HEK293T (cell line): ENCODE measurements at regions not wholly inside any gene's neighbourhood (a gene's known extent, or its start where the extent isn't known, plus 50 kb on each side); places are given as distances from the start of the nearest gene placed in this dataset.

ENCODE experiments used
- CTCF ChIA-PET: fragments of 350-600 bp; formaldehyde crosslinking; extraction: SDS; loops from one replicate; lab custom pipeline; 2021; ENCODE audit warnings: antibody characterized with exemption, inconsistent platforms; lab: Yijun Ruan, JAX
- POLR2A ChIA-PET: fragments of 350-600 bp; formaldehyde crosslinking; extraction: SDS; loops from one replicate; lab custom pipeline; 2020; ENCODE audit warnings: antibody characterized with exemption, inconsistent platforms; lab: Yijun Ruan, JAX
- DNase-seq: peaks from one replicate; pipeline ENCODE4 v3.0.0; 2012; ENCODE audit warnings: mixed read lengths; ENCODE audit errors: extremely low spot score
- ARNT ChIP-seq: fragments of 450-650 bp; IDR thresholded peaks from 2 replicates; pipeline ENCODE4 v1.6.1; 2017; ENCODE audit warnings: mild to moderate bottlenecking
- BHLHE40 ChIP-seq: fragments of 450-650 bp; IDR thresholded peaks from 2 replicates; pipeline ENCODE4 v1.6.1; 2016; ENCODE audit warnings: mild to moderate bottlenecking, moderate library complexity, borderline replicate concordance
- CTBP1 ChIP-seq: fragments of 450-650 bp; IDR thresholded peaks from 2 replicates; pipeline ENCODE4 v1.6.1; 2016; ENCODE audit warnings: borderline replicate concordance
- ELF4 ChIP-seq: fragments of 450-650 bp; IDR thresholded peaks from 2 replicates; pipeline ENCODE4 v1.6.1; 2017; ENCODE audit warnings: antibody characterized with exemption
- FOXA1 ChIP-seq: fragments of 450-650 bp; IDR thresholded peaks from 2 replicates; pipeline ENCODE4 v1.6.1; 2016; ENCODE audit warnings: mild to moderate bottlenecking
- FOXK2 ChIP-seq: fragments of 450-650 bp; IDR thresholded peaks from 2 replicates; pipeline ENCODE4 v1.6.1; 2016; ENCODE audit warnings: mild to moderate bottlenecking
- FOXM1 ChIP-seq: fragments of 450-650 bp; IDR thresholded peaks from 2 replicates; pipeline ENCODE4 v1.6.1; 2017; ENCODE audit warnings: mild to moderate bottlenecking, borderline replicate concordance
- HDGF ChIP-seq: fragments of 450-650 bp; IDR thresholded peaks from 2 replicates; pipeline ENCODE4 v1.6.1; 2017; ENCODE audit warnings: antibody characterized with exemption, borderline replicate concordance
- L3MBTL2 ChIP-seq: fragments of 450-650 bp; conservative IDR thresholded peaks from 2 replicates; pipeline ENCODE4 v1.6.1; 2016; ENCODE audit warnings: mild to moderate bottlenecking
- LEF1 ChIP-seq: fragments of 450-650 bp; IDR thresholded peaks from 2 replicates; pipeline ENCODE4 v1.6.1; 2017; ENCODE audit warnings: mild to moderate bottlenecking, borderline replicate concordance
- NFRKB ChIP-seq: fragments of 450-650 bp; IDR thresholded peaks from 2 replicates; pipeline ENCODE4 v1.6.1; 2016; ENCODE audit warnings: mild to moderate bottlenecking, moderate library complexity
- SP1 ChIP-seq: fragments of 450-650 bp; IDR thresholded peaks from 2 replicates; pipeline ENCODE4 v1.6.1; 2017
- SUZ12 ChIP-seq: fragments of 450-650 bp; IDR thresholded peaks from 2 replicates; pipeline ENCODE4 v1.6.1; 2016; ENCODE audit warnings: mild to moderate bottlenecking
- TARDBP ChIP-seq: fragments of 450-650 bp; IDR thresholded peaks from 2 replicates; pipeline ENCODE4 v1.6.1; 2016
- ZNF384 ChIP-seq: fragments of 450-650 bp; IDR thresholded peaks from 2 replicates; pipeline ENCODE4 v1.6.1; 2016
- TF ChIP-seq, protein P1 (sequence below): fragments of 450-650 bp; IDR thresholded peaks from 2 replicates; pipeline ENCODE4 v1.6.1; 2016

DNA sequence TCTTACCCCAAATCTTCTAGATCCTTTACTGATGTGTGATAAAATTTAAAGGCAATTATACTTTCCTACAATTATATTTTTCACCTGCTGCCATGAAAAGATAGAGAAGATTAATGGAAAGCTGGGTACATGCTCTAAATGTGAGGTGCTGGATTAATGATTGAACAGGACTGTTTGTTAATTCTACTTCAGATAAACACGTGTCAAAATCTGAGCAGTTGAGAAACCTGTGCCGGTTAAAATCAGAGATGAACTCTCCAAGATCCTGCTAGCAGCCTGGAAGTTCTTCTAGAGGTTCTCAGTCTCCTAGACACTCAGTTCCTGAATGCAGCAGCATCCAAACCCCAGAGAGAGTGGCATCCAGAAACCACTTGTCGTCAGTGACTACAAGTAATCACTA, 69.2 kb downstream of the INHBA start:
- ChIA-PET CTCF (no interaction called here), POLR2A (no interaction called here)
- no peak for DNase-seq
- TF ChIP-seq ZNF384 (no peak), FOXM1 (no peak), NFRKB (no peak), HDGF (no peak), CTBP1 (no peak), FOXK2 (no peak), FOXA1 (no peak), SUZ12 (no peak), L3MBTL2 (no peak), ELF4 (no peak), LEF1 (no peak), ARNT (no peak), BHLHE40 (no peak), SP1 (no peak), TARDBP (no peak)
- TF ChIP-seq, protein P1, sequence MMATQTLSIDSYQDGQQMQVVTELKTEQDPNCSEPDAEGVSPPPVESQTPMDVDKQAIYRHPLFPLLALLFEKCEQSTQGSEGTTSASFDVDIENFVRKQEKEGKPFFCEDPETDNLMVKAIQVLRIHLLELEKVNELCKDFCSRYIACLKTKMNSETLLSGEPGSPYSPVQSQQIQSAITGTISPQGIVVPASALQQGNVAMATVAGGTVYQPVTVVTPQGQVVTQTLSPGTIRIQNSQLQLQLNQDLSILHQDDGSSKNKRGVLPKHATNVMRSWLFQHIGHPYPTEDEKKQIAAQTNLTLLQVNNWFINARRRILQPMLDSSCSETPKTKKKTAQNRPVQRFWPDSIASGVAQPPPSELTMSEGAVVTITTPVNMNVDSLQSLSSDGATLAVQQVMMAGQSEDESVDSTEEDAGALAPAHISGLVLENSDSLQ: no peak

DNA sequence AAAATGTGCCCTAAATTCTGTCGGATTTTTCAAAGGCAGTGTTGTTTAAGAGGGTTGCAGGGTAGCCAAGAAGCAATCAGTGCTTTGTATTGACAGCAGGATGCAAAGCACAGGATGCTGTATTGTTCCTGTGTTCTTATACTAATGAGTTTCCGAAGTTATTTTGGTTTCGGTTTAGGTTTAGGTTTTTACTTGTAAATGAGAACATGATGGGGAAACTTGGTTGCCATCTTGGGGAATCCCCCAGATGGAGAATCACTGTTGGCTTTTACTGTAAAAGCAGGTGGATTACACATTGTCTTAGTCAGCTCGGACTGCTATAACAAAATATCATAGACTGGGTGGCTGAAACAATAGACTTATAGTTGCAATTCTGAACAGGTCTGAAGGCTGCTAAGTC, 72.1 kb downstream of the INHBA start:
- TF ChIP-seq CTBP1: no peak
- TF ChIP-seq FOXA1: no peak
- TF ChIP-seq ZNF384: no peak
- TF ChIP-seq, protein P1: no peak
- TF ChIP-seq TARDBP: no peak
- TF ChIP-seq ELF4: no peak
- no peak for TF ChIP-seq LEF1
- no peak for TF ChIP-seq FOXK2
- TF ChIP-seq SP1: no peak
- no peak for TF ChIP-seq NFRKB
- TF ChIP-seq L3MBTL2: no peak
- TF ChIP-seq ARNT: no peak
- no peak for TF ChIP-seq BHLHE40
- TF ChIP-seq SUZ12: no peak
- DNase-seq: no peak
- CTCF ChIA-PET: no interaction called here
- POLR2A ChIA-PET: no interaction called here

DNA sequence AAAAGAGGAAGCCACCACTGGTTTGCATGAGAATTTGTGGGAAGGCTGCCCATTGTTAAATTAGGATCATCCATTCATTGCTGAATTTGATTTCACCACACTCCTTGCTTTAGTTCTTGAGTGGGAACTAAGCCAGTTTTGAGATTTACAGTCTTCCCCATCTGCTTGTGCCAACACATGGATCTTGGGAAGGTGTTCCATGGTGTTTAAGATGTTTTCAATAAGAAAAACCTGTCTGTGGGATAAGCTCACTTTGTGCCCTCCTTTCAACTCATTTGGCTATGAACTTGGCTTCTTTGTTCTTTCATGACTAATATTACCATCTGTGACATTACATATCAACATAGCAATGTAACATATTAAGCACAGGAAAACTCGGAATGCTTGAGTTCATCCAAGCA, 73.2 kb downstream of the INHBA start:
- ChIA-PET CTCF (no interaction called here), POLR2A (no interaction called here)
- DNase-seq: no peak
- no peak for TF ChIP-seq TARDBP
- TF ChIP-seq SUZ12: no peak
- no peak for TF ChIP-seq CTBP1
- no peak for TF ChIP-seq ELF4
- TF ChIP-seq, protein P1: no peak
- TF ChIP-seq FOXK2: no peak
- TF ChIP-seq FOXM1: no peak
- no peak for TF ChIP-seq BHLHE40
- TF ChIP-seq L3MBTL2: no peak
- no peak for TF ChIP-seq SP1

DNA sequence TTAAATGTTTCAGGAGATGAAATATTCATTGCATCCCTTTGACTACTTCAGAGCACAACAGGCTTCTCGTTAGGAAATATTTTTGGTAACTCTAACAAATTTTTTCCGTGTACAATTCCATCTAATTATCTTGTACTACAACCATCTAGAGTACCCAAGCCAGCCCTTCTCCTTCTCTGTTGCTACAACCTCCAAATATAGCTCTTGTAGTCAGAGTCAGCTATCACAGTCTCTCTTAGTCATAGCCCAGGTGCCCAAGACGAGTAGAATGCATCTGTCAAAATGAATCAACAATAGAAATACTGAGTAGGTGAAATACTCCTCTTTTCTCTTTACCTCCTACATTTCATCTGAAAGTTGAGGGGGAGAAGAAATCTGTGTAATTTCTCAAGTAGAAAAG, 74.0 kb downstream of the INHBA start:
- POLR2A ChIA-PET: no interaction called here
- no peak for DNase-seq
- TF ChIP-seq ARNT (no peak), TARDBP (no peak), L3MBTL2 (no peak), ZNF384 (no peak), CTBP1 (no peak), NFRKB (no peak), FOXM1 (no peak), BHLHE40 (no peak), HDGF (no peak), FOXA1 (no peak)
- TF ChIP-seq, protein P1: no peak
- CTCF ChIA-PET: no interaction called here

DNA sequence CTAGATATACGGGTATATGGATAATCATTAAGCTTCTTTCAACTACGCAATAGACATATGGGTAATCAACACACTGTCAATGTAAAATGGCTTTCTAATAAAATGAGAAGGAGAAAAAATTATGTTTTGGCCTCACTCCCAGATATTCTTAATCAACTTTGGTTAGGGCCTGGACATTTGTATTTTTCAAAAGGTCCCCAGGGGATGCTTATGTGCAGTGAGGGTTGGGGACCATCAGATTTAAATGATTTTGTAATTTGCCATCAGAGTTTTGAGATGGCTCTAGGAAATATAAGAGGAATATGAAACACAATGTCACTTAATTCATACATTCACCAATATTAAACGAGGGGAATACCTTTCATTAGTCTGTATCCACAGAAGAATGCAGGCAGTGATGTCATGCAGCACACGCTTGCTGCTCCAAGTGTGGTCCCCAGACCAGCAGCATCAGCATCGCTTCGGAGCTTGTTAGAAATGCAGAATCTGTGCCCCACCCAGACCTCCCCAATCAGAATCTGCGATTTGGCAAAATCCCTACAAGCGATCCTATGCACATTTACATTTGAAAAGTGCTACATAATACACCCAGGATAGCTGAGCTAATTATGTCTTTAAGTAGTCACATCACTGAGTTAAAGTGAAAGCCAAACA, 75.1 kb downstream of the INHBA start:
- POLR2A ChIA-PET: no interaction called here
- CTCF ChIA-PET: no interaction called here
- no peak for TF ChIP-seq CTBP1
- TF ChIP-seq, protein P1: no peak
- TF ChIP-seq SP1: no peak
- TF ChIP-seq LEF1: no peak
- no peak for DNase-seq

DNA sequence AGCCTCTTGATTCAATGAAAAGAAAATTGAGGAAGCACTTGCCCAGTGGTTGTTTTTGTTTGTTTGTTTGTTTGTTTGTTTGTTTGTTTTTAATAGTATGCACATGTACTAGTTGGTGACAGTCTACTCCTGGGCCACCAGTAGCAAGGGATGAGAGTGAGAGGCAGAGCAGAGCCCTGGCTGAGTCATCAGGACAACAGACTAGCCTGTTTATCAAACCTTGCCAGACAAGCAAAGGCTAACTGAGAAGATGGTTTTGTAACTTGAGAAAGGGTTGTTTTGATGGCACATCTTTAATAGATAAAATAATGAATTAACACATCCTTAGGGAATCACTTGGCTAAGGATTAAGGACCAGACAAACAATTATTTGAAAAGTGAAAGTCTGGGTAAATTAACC, 78.1 kb downstream of the INHBA start:
- CTCF ChIA-PET: no interaction called here
- POLR2A ChIA-PET: no interaction called here
- DNase-seq: no peak
- TF ChIP-seq FOXK2 (no peak), ELF4 (no peak), CTBP1 (no peak), SUZ12 (no peak), LEF1 (no peak)
